H1 (cell line): ENCODE measurements at regions not wholly inside any gene's neighbourhood (a gene's known extent, or its start where the extent isn't known, plus 50 kb on each side); places are given as distances from the start of the nearest gene placed in this dataset.

ENCODE experiments used
- CTCF ChIA-PET: fragments of 300-600 bp; sonication (Branson Sonifier 250); formaldehyde crosslinking; loops from one replicate; lab custom pipeline; 2021; ENCODE audit not compliant: partially characterized antibody; lab: Charles Lee
- POLR2A ChIA-PET: fragments of 300-600 bp; sonication (Branson Sonifier 250); formaldehyde crosslinking; loops from one replicate; lab custom pipeline; 2021; ENCODE audit warnings: inconsistent platforms; ENCODE audit not compliant: partially characterized antibody; lab: Charles Lee
- DNase-seq, 2 experiments: peaks; one replicate each; pipeline versions ENCODE4 v3.0.0 to v3.0.0-alpha.2; 2010 to 2022; ENCODE audit warnings: low spot score in 2 of 2, low read depth in 1 of 2, mixed read lengths in 1 of 2
- FAIRE-seq: peaks from 2 replicates; lab custom pipeline; 2011; peaks lifted over from hg19 to GRCh38; lab: Jason Lieb, UNC
- H2AFZ ChIP-seq: 2 replicates; pipeline ENCODE4 v1.8.1; 2012; ENCODE audit warnings: low read length, inconsistent platforms
- H2AK5ac ChIP-seq: 2 replicates; pipeline ENCODE4 v1.6.1; 2013; ENCODE audit warnings: low read depth, low read length
- H2BK120ac ChIP-seq: replicated peaks from 2 replicates; pipeline ENCODE3; 2013; ENCODE audit warnings: low read depth, low read length, inconsistent platforms
- H2BK12ac ChIP-seq: 2 replicates; pipeline ENCODE4 v1.6.1; 2013; ENCODE audit warnings: low read depth, low read length
- H2BK15ac ChIP-seq: 2 replicates; pipeline ENCODE4 v1.6.1; 2013; ENCODE audit warnings: low read length
- H2BK20ac ChIP-seq: 2 replicates; pipeline ENCODE4 v1.6.1; 2013; ENCODE audit warnings: low read length
- H2BK5ac ChIP-seq: 2 replicates; pipeline ENCODE4 v1.6.1; 2013; ENCODE audit warnings: low read depth, low read length
- H3K14ac ChIP-seq: 2 replicates; pipeline ENCODE4 v1.6.1; 2013; ENCODE audit warnings: inconsistent platforms; ENCODE audit not compliant: insufficient read length
- H3K18ac ChIP-seq: 2 replicates; pipeline ENCODE4 v1.6.1; 2013; ENCODE audit warnings: low read length; ENCODE audit errors: extremely low read depth
- H3K23ac ChIP-seq: 2 replicates; pipeline ENCODE4 v1.6.1; 2013; ENCODE audit warnings: inconsistent platforms; ENCODE audit not compliant: insufficient read length
- H3K23me2 ChIP-seq: 2 replicates; pipeline ENCODE4 v1.6.1; 2013; ENCODE audit warnings: low read depth, low read length
- H3K27ac ChIP-seq: 2 replicates; pipeline ENCODE4 v1.6.1; 2011; ENCODE audit warnings: low read depth, low read length, inconsistent platforms
- H3K27me3 ChIP-seq, 4 experiments: replicated peaks in 1 of 4; 1 replicate in 1 of 4; 2 replicates in 3 of 4; pipeline versions ENCODE4 v1.6.1 to v1.8.1; 2011 to 2013; ENCODE audit warnings: low read length in 3 of 4, mild to moderate bottlenecking in 3 of 4, inconsistent platforms in 2 of 4, mixed read lengths in 2 of 4, moderate library complexity in 1 of 4; ENCODE audit not compliant: control insufficient read depth in 3 of 4, insufficient read depth in 3 of 4; ENCODE audit errors: extremely low read depth in 1 of 4
- H3K36me3 ChIP-seq, 4 experiments: 2 replicates each; pipeline versions ENCODE4 v1.6.1 to v1.8.1; 2011 to 2013; ENCODE audit warnings: mild to moderate bottlenecking in 4 of 4, low read length in 3 of 4, moderate library complexity in 2 of 4, control low read depth in 1 of 4, inconsistent platforms in 1 of 4; ENCODE audit not compliant: insufficient read depth in 4 of 4, control insufficient read depth in 2 of 4
- H3K4ac ChIP-seq: replicated peaks from 2 replicates; pipeline ENCODE3; 2013; ENCODE audit warnings: low read length, low read depth, mixed read lengths, inconsistent platforms; ENCODE audit not compliant: insufficient read length
- H3K4me1 ChIP-seq, 4 experiments: replicated peaks in 1 of 4; 1 replicate in 1 of 4; 2 replicates in 3 of 4; pipeline versions ENCODE4 v1.6.1 to v1.8.1; 2011 to 2013; ENCODE audit warnings: low read length in 3 of 4, inconsistent platforms in 2 of 4, mixed read lengths in 1 of 4; ENCODE audit not compliant: insufficient read depth in 4 of 4, control insufficient read depth in 3 of 4
- H3K4me2 ChIP-seq, 2 experiments: 2 replicates each; pipeline versions ENCODE4 v1.6.1 to v1.8.1; 2011 to 2013; ENCODE audit warnings: low read depth in 2 of 2, low read length in 2 of 2, control low read depth in 1 of 2, inconsistent platforms in 1 of 2, mild to moderate bottlenecking in 1 of 2; ENCODE audit not compliant: insufficient read depth in 1 of 2
- H3K4me3 ChIP-seq, 4 experiments: fragments of 200-600, 300-600 bp in 1 of 4; sonication (generic), shearing (Covaris generic), sonication (Bioruptor Twin) in 1 of 4; 2 replicates each; pipeline versions ENCODE4 v1.5.1 to v1.8.1; 2011 to 2016; ENCODE audit warnings: low read length in 4 of 4, low read depth in 3 of 4, control low read depth in 2 of 4, inconsistent platforms in 2 of 4, mild to moderate bottlenecking in 2 of 4, mixed read lengths in 1 of 4, moderate library complexity in 1 of 4; ENCODE audit not compliant: insufficient read depth in 2 of 4; ENCODE audit errors: extremely low read depth in 1 of 4
- H3K56ac ChIP-seq: replicated peaks from 2 replicates; pipeline ENCODE3; 2013; ENCODE audit warnings: low read depth, mild to moderate bottlenecking, mixed read lengths, low read length, inconsistent platforms; ENCODE audit not compliant: insufficient read length
- H3K79me1 ChIP-seq: 2 replicates; pipeline ENCODE4 v1.6.1; 2013; ENCODE audit warnings: low read depth, low read length, control low read depth
- H3K79me2 ChIP-seq, 2 experiments: 2 replicates each; pipeline versions ENCODE4 v1.6.1 to v1.8.1; 2012 to 2013; ENCODE audit warnings: low read length in 2 of 2, mild to moderate bottlenecking in 2 of 2, inconsistent platforms in 1 of 2; ENCODE audit not compliant: insufficient read depth in 2 of 2, control insufficient read depth in 1 of 2
- H3K9ac ChIP-seq, 4 experiments: replicated peaks in 1 of 4; 1 replicate in 1 of 4; 2 replicates in 3 of 4; pipeline versions ENCODE4 v1.6.1 to v1.8.1; 2011 to 2013; ENCODE audit warnings: low read depth in 3 of 4, low read length in 3 of 4, control low read depth in 2 of 4, mild to moderate bottlenecking in 2 of 4, moderate library complexity in 2 of 4, inconsistent platforms in 1 of 4; ENCODE audit errors: extremely low read depth in 1 of 4
- H3K9me3 ChIP-seq, 2 experiments: 2 replicates each; pipeline versions ENCODE4 v1.6.1 to v1.8.1; 2012 to 2013; ENCODE audit warnings: mild to moderate bottlenecking in 2 of 2, moderate library complexity in 2 of 2, control low read depth in 1 of 2, inconsistent platforms in 1 of 2, low read depth in 1 of 2, low read length in 1 of 2, mixed read lengths in 1 of 2; ENCODE audit not compliant: insufficient read depth in 2 of 2
- H4K20me1 ChIP-seq, 2 experiments: replicated peaks in 1 of 2; 2 replicates each; pipeline versions ENCODE3 to v1.8.1; 2011 to 2013; ENCODE audit warnings: inconsistent platforms in 2 of 2, low read length in 2 of 2, mild to moderate bottlenecking in 1 of 2; ENCODE audit not compliant: insufficient read depth in 2 of 2, control insufficient read depth in 1 of 2
- H4K5ac ChIP-seq: 2 replicates; pipeline ENCODE4 v1.6.1; 2013; ENCODE audit warnings: low read length, low read depth, mixed read lengths, inconsistent platforms; ENCODE audit not compliant: insufficient read length
- H4K8ac ChIP-seq: 2 replicates; pipeline ENCODE4 v1.8.0; 2013; ENCODE audit warnings: mild to moderate bottlenecking, moderate library complexity, low read length, inconsistent platforms; ENCODE audit not compliant: insufficient read depth; ENCODE audit errors: extremely low read depth
- H4K91ac ChIP-seq: replicated peaks from 2 replicates; pipeline ENCODE3; 2013; ENCODE audit warnings: low read length, mixed read lengths, inconsistent platforms; ENCODE audit not compliant: insufficient read length
- BCL11A ChIP-seq, 2 experiments: IDR thresholded peaks; one replicate each; pipeline ENCODE4 v1.6.1; 2011; ENCODE audit warnings: low read depth in 2 of 2, low read length in 2 of 2, mild to moderate bottlenecking in 2 of 2
- WGBS, 2 experiments: shearing (Covaris generic) in 1 of 2; methylation state at CpG; one replicate each; pipeline versions ENCODE4 v1.1.6 to v1.1.7; 2013 to 2015; ENCODE audit warnings: low lambda C conversion rate in 2 of 2, mixed read lengths in 2 of 2, inconsistent platforms in 1 of 2, low coverage in 1 of 2, missing lambda C conversion rate in 1 of 2; ENCODE audit not compliant: insufficient replicate concordance in 2 of 2, insufficient coverage in 1 of 2, insufficient read length in 1 of 2; ENCODE audit errors: extremely low coverage in 1 of 2, missing lambda C conversion rate in 1 of 2; 5-methylcytosine and 5-hydroxymethylcytosine counted together

GRCh38 chr13:40114305-40114896 lies 458.9 kb downstream of the COG6 start:
- CTCF ChIA-PET, result interaction anchor here (0.5 to 1.3 kb wide), 4 partner anchors 14 to 894 kb away, joined by 3 to 6 read pairs (median 3); no protein-coding TSS in a partner anchor
- no peak overlapping the region for H2BK15ac ChIP-seq
- H3K56ac ChIP-seq, result no peak overlapping the region
- no peak overlapping the region for H2BK20ac ChIP-seq
- no peaks in the 10 kb centered on the region for H3K79me1 ChIP-seq
- WGBS, 2 experiments, result 93% methylated on average over 6 of the region's 6 CpGs; no CpG with 5 or more reads in 1 of the 2 experiments
- no peak overlapping the region for H3K23ac ChIP-seq
- H4K91ac ChIP-seq, result no peak overlapping the region
- no peaks in the 10 kb centered on the region for H3K23me2 ChIP-seq
- POLR2A ChIA-PET, result interaction anchor here (0.5 kb wide), 1 partner anchor 81 kb away, joined by 4 read pairs; no protein-coding TSS in a partner anchor
- no peak overlapping the region for H2BK12ac ChIP-seq
- no peaks in the 10 kb centered on the region for H3K27me3 ChIP-seq
- no peak overlapping the region for H3K4ac ChIP-seq
- no peak overlapping the region for H3K14ac ChIP-seq
- peaks cover 0 to 3% (median 0%) of the 10 kb centered on the region in 4 experiments; a peak in 1 of 7 replicates for H3K4me1 ChIP-seq
- H3K36me3 ChIP-seq, result no peaks in the 10 kb centered on the region
- H2AFZ ChIP-seq, result no peak overlapping the region
- H3K4me3 ChIP-seq, result no peak overlapping the region
- H3K9ac ChIP-seq, result no peak overlapping the region
- H3K27ac ChIP-seq, result no peak overlapping the region
- FAIRE-seq (no peak), DNase-seq (no peak)
- H3K4me2 ChIP-seq, result no peak overlapping the region
- H4K8ac ChIP-seq, result no peak overlapping the region
- H3K18ac ChIP-seq, result no peak overlapping the region
- no peak overlapping the region for H4K5ac ChIP-seq
- H3K9me3 ChIP-seq, result no peaks in the 10 kb centered on the region
- no peak overlapping the region for H2BK5ac ChIP-seq
- no peak overlapping the region for H2BK120ac ChIP-seq
- H4K20me1 ChIP-seq, result no peaks in the 10 kb centered on the region
- H2AK5ac ChIP-seq, result no peak overlapping the region
- no peaks in the 10 kb centered on the region for H3K79me2 ChIP-seq
- TF ChIP-seq BCL11A (IDR thresholded peaks at IDR 0.05; ENCODE audit: low read depth in 2 of 2, low read length in 2 of 2), result no peak
